ENCODE measurements at regions not wholly inside any gene's neighbourhood (a gene's known extent, or its start where the extent isn't known, plus 50 kb on each side); places are given as distances from the start of the nearest gene placed in this dataset.

DNA sequence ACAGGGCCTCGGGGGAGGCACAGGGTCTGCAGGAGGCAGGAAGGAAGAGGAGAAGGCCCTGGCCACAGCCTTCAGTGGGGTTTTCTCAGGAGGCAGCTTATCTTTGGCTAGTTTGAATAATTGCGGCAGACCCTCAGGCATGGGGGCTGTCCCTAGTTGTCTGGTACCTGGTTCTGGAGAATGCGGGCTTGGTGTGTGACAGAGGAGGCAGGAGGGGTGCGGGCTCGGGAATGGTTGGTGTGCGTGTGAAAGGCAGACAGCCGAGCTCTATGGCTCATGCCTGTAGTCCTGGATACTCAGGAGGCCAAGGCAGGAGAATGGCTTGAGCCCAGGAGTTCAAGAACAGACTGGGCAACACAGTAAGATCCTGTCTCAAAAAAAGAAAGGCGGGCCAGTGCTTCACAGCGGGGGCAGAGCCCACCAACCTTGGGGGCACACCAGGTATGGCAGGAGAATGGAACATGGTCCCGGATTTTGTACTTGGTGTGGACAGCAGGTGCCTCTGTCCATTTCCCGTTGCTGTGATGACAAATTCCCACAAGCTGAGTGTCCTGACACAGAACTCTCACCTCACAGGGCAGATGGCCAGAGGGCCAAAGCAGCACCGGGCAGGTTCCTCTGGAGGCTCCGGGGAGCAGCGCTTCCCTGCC, 640.6 kb downstream of the TBC1D22A start:
- POLR2A ChIA-PET: no interaction called here
- RAD21 ChIA-PET (ENCODE audit: low non-redundant PET in 1 of 2, low total read pairs in 2 of 2, uncharacterized antibody in 2 of 2, unreplicated experiment in 2 of 2): no interaction called here
- ATAC-seq: no peak
- Histone ChIP-seq H3K4me2 (ENCODE audit: low read length) (no peak overlapping the region), H3K27me3 (ENCODE audit: insufficient read depth, low read length) (peaks cover 7% of the 10 kb centered on the region; the same call in 1 of the 2 replicates), H3K27ac (ENCODE audit: low read depth, low read length) (no peak overlapping the region), H3K4me1 (ENCODE audit: control insufficient read depth in 1 of 2, insufficient read depth in 2 of 2, low read length in 2 of 2) (no peaks in the 10 kb centered on the region), H4K20me1 (ENCODE audit: insufficient read depth) (no peaks in the 10 kb centered on the region), H3K9ac (ENCODE audit: low read length) (no peak overlapping the region), H3K79me2 (ENCODE audit: insufficient read depth, low read length) (no peaks in the 10 kb centered on the region), H3K4me3 (replicated peaks in 1 of 2; ENCODE audit: low read depth in 1 of 2, low read length in 2 of 2) (no peak overlapping the region), H2AFZ (ENCODE audit: low read depth, low read length, poor library complexity, severe bottlenecking) (no peak overlapping the region), H3K36me3 (ENCODE audit: control insufficient read depth in 1 of 2, insufficient read depth in 2 of 2, low read length in 2 of 2) (no peaks in the 10 kb centered on the region), H3K9me2 (ENCODE audit: insufficient read depth) (no peaks in the 10 kb centered on the region), H3K9me3 (ENCODE audit: control insufficient read depth in 1 of 2, insufficient read depth in 1 of 2, low read depth in 1 of 2, low read length in 2 of 2) (no peaks in the 10 kb centered on the region)
- CTCF ChIA-PET: no interaction called here
- BruUV-seq (replicated peaks): no TSS peak
- intact Hi-C loops (cut with micrococcal nuclease): no loop called here
- TF ChIP-seq ATF3 (IDR thresholded peaks at IDR 0.05): no peak
- TF ChIP-seq, protein P1, sequence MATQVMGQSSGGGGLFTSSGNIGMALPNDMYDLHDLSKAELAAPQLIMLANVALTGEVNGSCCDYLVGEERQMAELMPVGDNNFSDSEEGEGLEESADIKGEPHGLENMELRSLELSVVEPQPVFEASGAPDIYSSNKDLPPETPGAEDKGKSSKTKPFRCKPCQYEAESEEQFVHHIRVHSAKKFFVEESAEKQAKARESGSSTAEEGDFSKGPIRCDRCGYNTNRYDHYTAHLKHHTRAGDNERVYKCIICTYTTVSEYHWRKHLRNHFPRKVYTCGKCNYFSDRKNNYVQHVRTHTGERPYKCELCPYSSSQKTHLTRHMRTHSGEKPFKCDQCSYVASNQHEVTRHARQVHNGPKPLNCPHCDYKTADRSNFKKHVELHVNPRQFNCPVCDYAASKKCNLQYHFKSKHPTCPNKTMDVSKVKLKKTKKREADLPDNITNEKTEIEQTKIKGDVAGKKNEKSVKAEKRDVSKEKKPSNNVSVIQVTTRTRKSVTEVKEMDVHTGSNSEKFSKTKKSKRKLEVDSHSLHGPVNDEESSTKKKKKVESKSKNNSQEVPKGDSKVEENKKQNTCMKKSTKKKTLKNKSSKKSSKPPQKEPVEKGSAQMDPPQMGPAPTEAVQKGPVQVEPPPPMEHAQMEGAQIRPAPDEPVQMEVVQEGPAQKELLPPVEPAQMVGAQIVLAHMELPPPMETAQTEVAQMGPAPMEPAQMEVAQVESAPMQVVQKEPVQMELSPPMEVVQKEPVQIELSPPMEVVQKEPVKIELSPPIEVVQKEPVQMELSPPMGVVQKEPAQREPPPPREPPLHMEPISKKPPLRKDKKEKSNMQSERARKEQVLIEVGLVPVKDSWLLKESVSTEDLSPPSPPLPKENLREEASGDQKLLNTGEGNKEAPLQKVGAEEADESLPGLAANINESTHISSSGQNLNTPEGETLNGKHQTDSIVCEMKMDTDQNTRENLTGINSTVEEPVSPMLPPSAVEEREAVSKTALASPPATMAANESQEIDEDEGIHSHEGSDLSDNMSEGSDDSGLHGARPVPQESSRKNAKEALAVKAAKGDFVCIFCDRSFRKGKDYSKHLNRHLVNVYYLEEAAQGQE (IDR thresholded peaks at IDR 0.05; ENCODE audit: low read depth): no peak
- no peak for TF ChIP-seq TCF7L2 (IDR thresholded peaks at IDR 0.05; ENCODE audit: borderline replicate concordance, extremely low read depth, insufficient read depth, insufficient read length)
- TF ChIP-seq RAD21 (IDR thresholded peaks at IDR 0.05; ENCODE audit: low read depth): no peak
- TF ChIP-seq YY1 (IDR thresholded peaks at IDR 0.05; ENCODE audit: extremely low read depth, insufficient replicate concordance, low read depth, low read length): no peak
- TF ChIP-seq MAX (IDR thresholded peaks at IDR 0.05): no peak
- TF ChIP-seq, protein P2, sequence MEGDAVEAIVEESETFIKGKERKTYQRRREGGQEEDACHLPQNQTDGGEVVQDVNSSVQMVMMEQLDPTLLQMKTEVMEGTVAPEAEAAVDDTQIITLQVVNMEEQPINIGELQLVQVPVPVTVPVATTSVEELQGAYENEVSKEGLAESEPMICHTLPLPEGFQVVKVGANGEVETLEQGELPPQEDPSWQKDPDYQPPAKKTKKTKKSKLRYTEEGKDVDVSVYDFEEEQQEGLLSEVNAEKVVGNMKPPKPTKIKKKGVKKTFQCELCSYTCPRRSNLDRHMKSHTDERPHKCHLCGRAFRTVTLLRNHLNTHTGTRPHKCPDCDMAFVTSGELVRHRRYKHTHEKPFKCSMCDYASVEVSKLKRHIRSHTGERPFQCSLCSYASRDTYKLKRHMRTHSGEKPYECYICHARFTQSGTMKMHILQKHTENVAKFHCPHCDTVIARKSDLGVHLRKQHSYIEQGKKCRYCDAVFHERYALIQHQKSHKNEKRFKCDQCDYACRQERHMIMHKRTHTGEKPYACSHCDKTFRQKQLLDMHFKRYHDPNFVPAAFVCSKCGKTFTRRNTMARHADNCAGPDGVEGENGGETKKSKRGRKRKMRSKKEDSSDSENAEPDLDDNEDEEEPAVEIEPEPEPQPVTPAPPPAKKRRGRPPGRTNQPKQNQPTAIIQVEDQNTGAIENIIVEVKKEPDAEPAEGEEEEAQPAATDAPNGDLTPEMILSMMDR (IDR thresholded peaks at IDR 0.05 in 2 of 3, conservative IDR thresholded peaks at IDR 0.05 in 1 of 3; ENCODE audit: borderline replicate concordance in 1 of 3, insufficient read depth in 1 of 3, low read depth in 2 of 3, low read length in 2 of 3): no peak
- DNase-seq (ENCODE audit: low read depth, low spot score): no peak
